Mesenchymal stem cell (in vitro differentiated cells and primary cell): ENCODE measurements at regions not wholly inside any gene's neighbourhood (a gene's known extent, or its start where the extent isn't known, plus 50 kb on each side); places are given as distances from the start of the nearest gene placed in this dataset.

Experiments
- DNase-seq: peaks from one replicate; pipeline ENCODE4 v3.0.0-alpha.2; 2013
- H2AFZ ChIP-seq: one replicate; pipeline ENCODE4 v1.6.1; 2013; ENCODE audit warnings: low read depth, mild to moderate bottlenecking, control low read depth, inconsistent platforms, low read length, moderate library complexity
- H2AK5ac ChIP-seq: 2 replicates; pipeline ENCODE4 v1.6.1; 2013; ENCODE audit warnings: low read length, moderate library complexity, mild to moderate bottlenecking, inconsistent platforms; ENCODE audit not compliant: severe bottlenecking
- H2BK120ac ChIP-seq: one replicate; pipeline ENCODE4 v1.6.1; 2013; ENCODE audit warnings: low read depth, mild to moderate bottlenecking, inconsistent platforms, low read length, moderate library complexity
- H2BK12ac ChIP-seq, 2 experiments: one replicate each; pipeline ENCODE4 v1.6.1; 2013; ENCODE audit warnings: inconsistent platforms in 2 of 2, low read length in 2 of 2, mild to moderate bottlenecking in 2 of 2, moderate library complexity in 2 of 2, control low read depth in 1 of 2
- H2BK15ac ChIP-seq: one replicate; pipeline ENCODE4 v1.6.1; 2013; ENCODE audit warnings: mild to moderate bottlenecking, low read depth, inconsistent platforms; ENCODE audit not compliant: poor library complexity, severe bottlenecking
- H2BK5ac ChIP-seq: 2 replicates; pipeline ENCODE4 v1.6.1; 2013; ENCODE audit warnings: low read depth, mild to moderate bottlenecking, low read length, control low read depth, inconsistent platforms; ENCODE audit not compliant: poor library complexity, severe bottlenecking
- H3K14ac ChIP-seq, 2 experiments: one replicate each; pipeline ENCODE4 v1.6.1; 2013; ENCODE audit warnings: inconsistent platforms in 2 of 2, low read length in 2 of 2, control low read depth in 1 of 2, mild to moderate bottlenecking in 1 of 2, moderate library complexity in 1 of 2
- H3K18ac ChIP-seq, 2 experiments: one replicate each; pipeline ENCODE4 v1.6.1; 2013; ENCODE audit warnings: inconsistent platforms in 2 of 2, low read length in 2 of 2, control low read depth in 1 of 2, low read depth in 1 of 2, mild to moderate bottlenecking in 1 of 2
- H3K23ac ChIP-seq, 2 experiments: one replicate each; pipeline ENCODE4 v1.6.1; 2013; ENCODE audit warnings: inconsistent platforms in 2 of 2, low read length in 2 of 2, mild to moderate bottlenecking in 2 of 2, moderate library complexity in 2 of 2, control low read depth in 1 of 2
- H3K27ac ChIP-seq: 2 replicates; pipeline ENCODE4 v1.5.1; 2013; ENCODE audit warnings: mild to moderate bottlenecking, moderate library complexity, low read length, control low read depth, inconsistent platforms; ENCODE audit not compliant: poor library complexity, severe bottlenecking
- H3K27me3 ChIP-seq, 2 experiments: 2 replicates each; pipeline versions ENCODE4 v1.6.1 to v1.7.0; 2013; ENCODE audit warnings: low read length in 2 of 2, mild to moderate bottlenecking in 2 of 2, moderate library complexity in 2 of 2, control low read depth in 1 of 2, inconsistent platforms in 1 of 2; ENCODE audit not compliant: control insufficient read depth in 1 of 2, insufficient read depth in 1 of 2
- H3K36me3 ChIP-seq, 2 experiments: 2 replicates each; pipeline versions ENCODE4 v1.6.1 to v1.7.0; 2013; ENCODE audit warnings: low read length in 2 of 2, control low read depth in 1 of 2, inconsistent platforms in 1 of 2, low read depth in 1 of 2, mild to moderate bottlenecking in 1 of 2; ENCODE audit not compliant: insufficient read depth in 2 of 2, control insufficient read depth in 1 of 2
- H3K4ac ChIP-seq, 2 experiments: one replicate each; pipeline ENCODE4 v1.6.1; 2013; ENCODE audit warnings: inconsistent platforms in 2 of 2, low read length in 2 of 2, mild to moderate bottlenecking in 2 of 2, moderate library complexity in 2 of 2, control low read depth in 1 of 2, low read depth in 1 of 2
- H3K4me1 ChIP-seq: 2 replicates; pipeline ENCODE4 v1.6.1; 2013; ENCODE audit warnings: low read depth, low read length, control low read depth; ENCODE audit not compliant: control insufficient read depth, insufficient read depth
- H3K4me2 ChIP-seq: 2 replicates; pipeline ENCODE4 v1.6.1; 2013; ENCODE audit warnings: low read length, mild to moderate bottlenecking, inconsistent platforms; ENCODE audit not compliant: poor library complexity, severe bottlenecking
- H3K4me3 ChIP-seq, 2 experiments: 2 replicates each; pipeline versions ENCODE4 v1.5.1 to v1.7.0; 2013; ENCODE audit warnings: low read length in 2 of 2, mild to moderate bottlenecking in 2 of 2, control low read depth in 1 of 2, low read depth in 1 of 2; ENCODE audit not compliant: insufficient read depth in 1 of 2
- H3K79me1 ChIP-seq: replicated peaks from 2 replicates; pipeline ENCODE4 v1.6.1; 2013; ENCODE audit warnings: mild to moderate bottlenecking, control low read depth, low read length, inconsistent platforms; ENCODE audit not compliant: poor library complexity, severe bottlenecking
- H3K9ac ChIP-seq: 2 replicates; pipeline ENCODE4 v1.7.0; 2013; ENCODE audit warnings: mild to moderate bottlenecking, low read length, moderate library complexity
- H3K9me3 ChIP-seq: 2 replicates; pipeline ENCODE4 v1.7.0; 2013; ENCODE audit warnings: mild to moderate bottlenecking, low read length; ENCODE audit not compliant: control insufficient read depth
- H4K8ac ChIP-seq: one replicate; pipeline ENCODE4 v1.6.1; 2013; ENCODE audit warnings: inconsistent platforms, mild to moderate bottlenecking, low read length, moderate library complexity
- H4K91ac ChIP-seq: one replicate; pipeline ENCODE4 v1.6.1; 2013; ENCODE audit warnings: mild to moderate bottlenecking, low read length, inconsistent platforms
- WGBS: methylation state at CpG from one replicate; pipeline ENCODE4 v1.1.7; 2013; ENCODE audit warnings: mixed read lengths; 5-methylcytosine and 5-hydroxymethylcytosine counted together

DNA sequence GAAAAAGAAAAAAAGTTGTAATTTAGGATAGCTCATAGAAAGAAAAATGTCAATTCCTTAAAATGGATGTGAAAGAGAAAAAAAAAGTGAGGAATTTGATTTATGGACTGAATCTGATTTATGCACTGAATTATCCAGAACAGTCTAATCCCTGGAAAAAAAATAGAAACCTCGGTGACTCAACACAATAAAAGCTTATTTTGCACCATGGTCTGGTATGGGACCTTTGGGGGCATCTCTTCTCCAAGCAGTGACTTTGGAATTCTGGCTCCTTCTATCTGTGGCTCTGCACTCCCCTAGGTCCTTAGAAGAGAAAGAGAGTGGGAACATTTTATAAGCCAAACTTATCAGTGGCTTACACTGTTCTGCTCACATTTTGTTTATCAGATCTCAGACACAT lies 471.7 kb upstream of the B3GALT2 start:
- no peak overlapping the region for H3K4ac ChIP-seq
- no peak overlapping the region for H2BK12ac ChIP-seq
- H3K27me3 ChIP-seq, result no peaks in the 10 kb centered on the region
- no peak for DNase-seq
- H2AK5ac ChIP-seq, result no peak overlapping the region
- no peak overlapping the region for H3K9ac ChIP-seq
- H3K27ac ChIP-seq, result no peak overlapping the region
- no peak overlapping the region for H2BK5ac ChIP-seq
- peak overlapping the region in 1 of 2 experiments; percentile 59 for H3K23ac ChIP-seq
- no peak overlapping the region for H3K4me3 ChIP-seq
- no peak overlapping the region for H3K18ac ChIP-seq
- no peak overlapping the region for H3K14ac ChIP-seq
- H3K4me1 ChIP-seq, result no peaks in the 10 kb centered on the region
- peaks cover 25% of the 10 kb centered on the region for H3K9me3 ChIP-seq
- H2AFZ ChIP-seq, result no peak overlapping the region
- no peak overlapping the region for H2BK15ac ChIP-seq
- no peak overlapping the region for H3K4me2 ChIP-seq
- WGBS, result 75% methylated on average over 1 of the region's 1 CpG
- H3K79me1 ChIP-seq, result no peaks in the 10 kb centered on the region
- no peak overlapping the region for H4K91ac ChIP-seq
- H4K8ac ChIP-seq, result no peak overlapping the region
- no peak overlapping the region for H2BK120ac ChIP-seq
- H3K36me3 ChIP-seq, result no peaks in the 10 kb centered on the region

DNA sequence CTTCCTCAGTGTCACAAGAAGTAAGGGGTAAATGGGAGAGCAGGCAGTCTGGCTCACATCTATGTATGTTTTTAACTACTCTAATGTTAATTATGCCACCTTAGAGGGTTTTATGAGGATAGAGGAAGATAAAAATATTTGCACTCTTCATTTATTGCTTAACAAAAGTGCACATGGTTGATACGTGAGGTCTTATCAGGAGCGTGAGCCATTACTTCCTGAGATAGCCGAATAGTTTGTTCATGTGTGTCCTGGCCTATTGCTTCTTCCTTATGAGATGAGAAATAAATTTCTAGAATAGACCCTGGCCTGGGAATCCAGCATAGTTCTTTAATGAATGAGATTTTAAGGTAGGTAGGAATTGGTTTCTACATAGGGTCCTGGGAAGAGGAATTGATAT lies 471.1 kb upstream of the B3GALT2 start:
- H2BK12ac ChIP-seq, result no peak overlapping the region
- no peak overlapping the region for H2BK120ac ChIP-seq
- H2BK15ac ChIP-seq, result no peak overlapping the region
- H3K18ac ChIP-seq, result no peak overlapping the region
- no peaks in the 10 kb centered on the region for H3K36me3 ChIP-seq
- DNase-seq, result no peak
- H4K91ac ChIP-seq, result no peak overlapping the region
- no peak overlapping the region for H3K27ac ChIP-seq
- no peak overlapping the region for H2BK5ac ChIP-seq
- no peak overlapping the region for H2AK5ac ChIP-seq
- no peak overlapping the region for H2AFZ ChIP-seq
- peaks cover 28% of the 10 kb centered on the region for H3K9me3 ChIP-seq
- no peak overlapping the region for H3K4me3 ChIP-seq
- 87% methylated on average over 3 of the region's 3 CpGs for WGBS
- H3K4me2 ChIP-seq, result no peak overlapping the region
- H3K14ac ChIP-seq, result no peak overlapping the region
- no peaks in the 10 kb centered on the region for H3K79me1 ChIP-seq
- H3K4ac ChIP-seq, result no peak overlapping the region
- H3K23ac ChIP-seq, result no peak overlapping the region
- no peak overlapping the region for H4K8ac ChIP-seq
- H3K9ac ChIP-seq, result no peak overlapping the region
- H3K4me1 ChIP-seq, result no peaks in the 10 kb centered on the region
- no peaks in the 10 kb centered on the region for H3K27me3 ChIP-seq

DNA sequence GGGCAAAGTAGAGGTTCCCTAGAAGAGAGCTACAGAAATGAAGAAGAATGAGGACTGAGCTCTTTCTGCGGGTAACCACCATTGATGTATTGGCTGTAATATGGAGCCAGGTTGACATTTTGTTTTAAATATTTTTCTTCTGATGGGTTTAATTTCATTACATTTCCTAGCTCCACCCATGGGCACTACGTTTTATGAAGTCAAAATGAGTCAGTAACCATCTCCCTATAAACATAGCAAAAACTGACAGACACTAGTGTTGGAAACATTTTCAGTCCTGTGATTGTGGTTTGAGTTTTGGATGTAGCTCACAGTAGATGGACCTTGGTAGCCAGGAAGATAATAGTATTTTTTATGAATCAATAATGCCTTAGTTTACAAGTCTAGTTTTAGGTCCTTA lies 470.4 kb upstream of the B3GALT2 start:
- no peaks in the 10 kb centered on the region for H3K27me3 ChIP-seq
- H4K91ac ChIP-seq, result no peak overlapping the region
- no peak overlapping the region for H3K27ac ChIP-seq
- H3K79me1 ChIP-seq, result no peaks in the 10 kb centered on the region
- no peak overlapping the region for H3K23ac ChIP-seq
- no peak overlapping the region for H2AK5ac ChIP-seq
- WGBS, result 100% methylated on average over 1 of the region's 2 CpGs
- no peak overlapping the region for H2BK120ac ChIP-seq
- H4K8ac ChIP-seq, result no peak overlapping the region
- peaks cover 29% of the 10 kb centered on the region for H3K9me3 ChIP-seq
- no peak overlapping the region for H3K9ac ChIP-seq
- DNase-seq, result no peak
- H2BK5ac ChIP-seq, result no peak overlapping the region
- H2BK12ac ChIP-seq, result no peak overlapping the region
- no peak overlapping the region for H2BK15ac ChIP-seq
- no peak overlapping the region for H3K4me2 ChIP-seq
- no peak overlapping the region for H3K14ac ChIP-seq
- H3K4me1 ChIP-seq, result no peaks in the 10 kb centered on the region
- H2AFZ ChIP-seq, result no peak overlapping the region
- no peak overlapping the region for H3K4me3 ChIP-seq
- no peak overlapping the region for H3K4ac ChIP-seq
- no peak overlapping the region for H3K18ac ChIP-seq
- H3K36me3 ChIP-seq, result no peaks in the 10 kb centered on the region

DNA sequence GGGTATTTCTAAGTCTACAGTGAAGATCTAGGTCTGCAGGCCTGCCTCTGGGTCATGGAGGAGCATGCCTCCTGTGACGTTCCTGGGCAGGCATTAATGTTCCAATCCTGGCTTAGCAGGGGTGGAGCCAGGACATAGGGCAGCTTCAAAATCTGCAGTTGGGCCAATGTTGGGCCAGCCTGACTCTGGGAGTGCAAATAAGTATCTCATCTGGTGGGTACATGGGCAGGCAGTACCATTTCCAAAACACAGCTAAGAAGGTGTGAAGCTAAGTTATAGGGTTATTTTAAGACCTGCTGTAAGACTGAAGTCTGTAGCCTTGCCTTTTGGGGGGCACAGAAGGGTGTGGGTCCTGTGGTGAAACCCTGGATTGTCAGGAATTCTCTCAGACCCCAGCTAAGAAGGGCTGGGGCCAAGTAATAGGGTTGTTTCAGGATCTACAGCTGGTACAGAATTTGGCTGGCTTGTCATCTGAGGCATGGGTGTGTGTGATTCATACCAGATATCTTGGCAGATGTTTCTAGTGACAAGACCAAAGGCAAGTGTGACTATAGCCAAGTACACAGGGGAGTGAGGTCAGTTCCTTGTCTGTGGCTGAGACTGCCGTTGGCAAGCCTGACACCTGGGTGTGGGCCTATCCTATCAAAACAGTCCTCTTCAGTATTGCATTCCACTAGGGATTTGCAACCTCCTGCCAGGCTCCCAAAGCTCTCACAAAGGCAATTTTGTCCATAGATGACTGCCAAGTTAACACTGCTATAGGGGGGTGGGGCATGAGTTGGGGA lies 468.7 kb upstream of the B3GALT2 start:
- Histone ChIP-seq H4K91ac (no peak overlapping the region), H2BK15ac (no peak overlapping the region), H2AK5ac (no peak overlapping the region), H3K4me2 (no peak overlapping the region), H3K14ac (no peak overlapping the region), H3K27me3 (no peaks in the 10 kb centered on the region), H2BK12ac (no peak overlapping the region), H3K4me1 (no peaks in the 10 kb centered on the region), H3K4me3 (no peak overlapping the region), H3K9ac (no peak overlapping the region), H3K23ac (no peak overlapping the region), H3K18ac (no peak overlapping the region), H2BK5ac (no peak overlapping the region), H4K8ac (no peak overlapping the region), H3K36me3 (peaks cover 0 to 3% of the 10 kb centered on the region in 2 experiments), H2AFZ (no peak overlapping the region), H3K79me1 (no peaks in the 10 kb centered on the region), H3K27ac (no peak overlapping the region), H3K4ac (no peak overlapping the region), H3K9me3 (peaks cover 36% of the 10 kb centered on the region), H2BK120ac (no peak overlapping the region)
- DNase-seq, result no peak
- WGBS, result 77% methylated on average over 2 of the region's 2 CpGs
